ENCODE measurements at regions not wholly inside any gene's neighbourhood (a gene's known extent, or its start where the extent isn't known, plus 50 kb on each side); places are given as distances from the start of the nearest gene placed in this dataset.
"Not testable (repeated sequence)": the region's sequence is repeated elsewhere in the genome, so short reads cannot be mapped to it uniquely, and the experiment has no call there.

GRCh38 chr13:79880818-79881217 is 399.9 kb downstream of the NDFIP2 start:
- DNase-seq (ENCODE audit: low read depth, low spot score), result no peak

DNA sequence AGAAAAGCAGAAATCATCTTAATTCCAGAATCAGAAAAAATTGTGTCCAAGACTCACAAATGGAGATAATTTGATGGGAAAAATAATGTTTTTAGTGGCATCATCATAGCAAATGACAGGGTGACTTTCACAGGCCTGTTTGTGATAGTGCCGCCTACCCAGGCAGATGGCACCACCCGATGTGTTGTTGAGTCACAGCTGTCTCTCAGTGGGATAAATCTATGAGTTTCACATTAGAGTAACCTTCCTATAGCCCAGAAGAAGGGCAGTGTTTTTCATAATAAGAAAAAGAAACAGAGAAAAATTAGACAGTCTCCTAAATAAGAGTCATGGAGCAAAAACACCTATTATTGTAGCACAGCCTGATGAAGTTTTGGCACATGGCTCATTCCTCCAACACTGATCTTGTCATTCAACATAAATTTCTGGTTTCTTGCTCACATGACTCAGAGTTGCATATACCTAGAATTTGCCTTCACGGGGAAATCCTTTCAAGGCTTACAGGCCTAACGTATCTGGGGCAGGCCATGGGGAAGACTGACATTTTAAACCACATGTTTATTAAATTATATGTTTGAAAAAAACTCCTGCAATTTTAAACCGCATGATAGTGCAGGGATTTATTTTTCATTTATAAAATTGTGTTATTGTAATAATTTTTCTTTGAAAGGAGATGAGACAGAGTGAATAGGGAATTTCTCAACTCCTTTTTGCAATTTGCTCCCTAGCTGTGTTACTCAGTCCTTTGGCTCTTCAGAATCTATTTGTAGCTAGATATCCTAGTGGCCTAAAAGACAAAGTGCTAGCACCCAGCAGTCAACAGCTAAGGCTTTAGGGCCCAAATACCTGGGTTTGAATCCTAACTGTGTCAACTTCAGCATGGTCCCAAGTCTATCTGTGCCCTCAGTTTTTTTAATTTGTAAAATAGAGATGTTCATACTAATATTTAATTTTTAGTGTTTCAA is 393.7 kb downstream of the NDFIP2 start:
- no peak for DNase-seq (ENCODE audit: low read depth, low spot score)

DNA sequence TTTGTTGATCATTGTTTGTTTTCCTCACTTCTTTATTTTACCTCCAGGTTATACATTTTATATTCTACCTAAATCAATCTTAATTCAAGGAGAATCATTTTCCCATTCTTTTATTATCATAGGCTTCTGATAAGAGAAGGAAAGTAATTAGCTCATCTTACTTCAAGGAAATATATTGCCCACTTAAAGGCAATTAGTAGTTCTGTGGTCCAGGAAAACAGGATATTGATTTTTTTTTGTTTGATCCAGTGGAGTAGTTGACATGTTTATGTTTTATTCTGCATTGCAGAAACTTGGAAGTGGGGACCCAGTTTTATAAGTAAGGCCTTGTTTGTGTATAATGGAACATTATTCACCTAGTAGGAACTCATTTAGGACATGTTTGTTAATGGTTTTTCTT is 390.6 kb downstream of the NDFIP2 start:
- no peak for DNase-seq (ENCODE audit: low read depth, low spot score)

GRCh38 chr13:79870766-79871165 is 389.8 kb downstream of the NDFIP2 start:
- DNase-seq (ENCODE audit: low read depth, low spot score), result no peak

GRCh38 chr13:79870123-79870522 is 389.2 kb downstream of the NDFIP2 start:
- no peak for DNase-seq (ENCODE audit: low read depth, low spot score)

DNA sequence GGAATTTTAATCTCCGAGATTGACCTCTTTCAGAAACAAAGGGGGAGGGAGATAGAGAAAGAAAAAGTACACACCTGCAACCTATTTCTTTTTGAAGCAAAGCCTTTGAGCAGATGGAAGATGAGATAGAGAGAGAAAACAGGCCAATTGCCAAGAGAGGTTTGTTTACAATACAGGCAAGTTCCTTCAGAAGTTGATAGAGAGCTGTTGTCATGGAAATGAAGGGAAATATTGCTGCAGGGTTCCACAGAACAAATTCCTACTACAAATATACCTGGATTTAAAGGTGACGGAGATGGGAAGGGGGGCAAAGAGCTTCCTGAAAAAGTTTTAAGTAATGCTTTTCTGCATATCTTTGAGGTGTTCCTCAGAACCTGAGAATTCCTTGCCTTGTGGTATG is 388.4 kb downstream of the NDFIP2 start:
- no peak for DNase-seq (ENCODE audit: low read depth, low spot score)

GRCh38 chr13:79867254-79867653 is 386.3 kb downstream of the NDFIP2 start:
- no peak for DNase-seq (ENCODE audit: low read depth, low spot score)

DNA sequence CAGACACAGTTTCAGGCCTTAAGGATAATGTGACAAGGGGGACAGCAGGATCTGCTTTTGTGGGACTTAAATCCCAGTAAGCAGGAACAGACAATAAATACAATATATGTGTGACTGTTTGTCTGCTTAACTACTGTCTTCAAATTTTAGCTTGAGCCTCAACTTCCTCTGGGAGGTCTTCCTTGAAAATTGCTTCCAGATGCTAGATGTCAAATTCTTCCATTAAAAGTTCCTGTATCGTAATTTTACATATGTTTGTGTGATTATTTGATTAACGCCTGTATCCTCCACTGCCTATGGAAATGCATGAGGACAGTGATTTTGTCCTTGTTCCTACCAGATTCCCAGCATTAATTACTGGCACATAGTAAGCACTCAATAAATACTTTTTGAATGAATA is 385.5 kb downstream of the NDFIP2 start:
- no peak for DNase-seq (ENCODE audit: low read depth, low spot score)

DNA sequence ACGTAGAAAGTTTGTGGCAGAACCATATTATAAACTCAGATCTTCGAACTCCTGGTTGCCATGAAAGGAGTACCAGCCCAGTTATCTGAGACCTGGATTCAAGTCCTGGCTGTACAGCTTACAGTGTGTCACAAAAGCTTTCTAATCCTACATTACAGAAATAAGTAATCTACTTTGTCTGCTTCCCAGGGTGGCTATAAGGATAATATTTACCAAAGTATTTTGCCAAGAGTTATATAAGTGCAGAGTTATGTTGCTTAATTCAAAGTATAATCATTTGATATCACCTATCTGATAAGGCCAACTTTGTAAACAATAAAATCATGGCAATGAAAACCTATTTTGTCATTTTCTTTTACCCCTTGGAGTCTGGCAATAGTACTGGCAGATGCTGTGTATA is 381.6 kb downstream of the NDFIP2 start:
- DNase-seq (ENCODE audit: low read depth, low spot score), result no peak

GRCh38 chr13:79861731-79862130 is 380.8 kb downstream of the NDFIP2 start:
- no peak for DNase-seq (ENCODE audit: low read depth, low spot score)

GRCh38 chr13:79860791-79861190 is 379.8 kb downstream of the NDFIP2 start:
- DNase-seq (ENCODE audit: low read depth, low spot score), result no peak

- no peak for DNase-seq (ENCODE audit: low read depth, low spot score)
Observed at GRCh38 chr13:79859756-79860155, 378.8 kb downstream of the NDFIP2 start.

DNA sequence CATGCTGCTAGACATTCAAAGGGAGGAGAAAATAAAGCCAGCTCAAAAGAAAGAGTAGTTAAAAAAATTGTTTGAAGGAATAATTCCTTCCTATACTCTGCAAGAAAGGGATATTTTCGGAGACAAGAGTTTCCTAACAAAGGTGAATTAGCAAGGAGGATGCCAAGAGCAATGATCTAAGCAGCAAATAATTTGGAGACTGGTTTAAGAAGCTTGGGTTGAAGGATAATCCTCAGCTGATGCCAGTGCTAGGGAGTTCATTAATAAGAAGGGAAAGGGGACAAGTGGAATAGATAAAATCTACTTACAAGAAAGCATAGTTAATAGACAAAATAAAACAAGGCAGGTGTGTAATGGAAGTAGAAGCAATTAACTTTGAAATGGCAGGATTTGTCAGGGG is 372.3 kb downstream of the NDFIP2 start:
- no peak for DNase-seq (ENCODE audit: low read depth, low spot score)

DNA sequence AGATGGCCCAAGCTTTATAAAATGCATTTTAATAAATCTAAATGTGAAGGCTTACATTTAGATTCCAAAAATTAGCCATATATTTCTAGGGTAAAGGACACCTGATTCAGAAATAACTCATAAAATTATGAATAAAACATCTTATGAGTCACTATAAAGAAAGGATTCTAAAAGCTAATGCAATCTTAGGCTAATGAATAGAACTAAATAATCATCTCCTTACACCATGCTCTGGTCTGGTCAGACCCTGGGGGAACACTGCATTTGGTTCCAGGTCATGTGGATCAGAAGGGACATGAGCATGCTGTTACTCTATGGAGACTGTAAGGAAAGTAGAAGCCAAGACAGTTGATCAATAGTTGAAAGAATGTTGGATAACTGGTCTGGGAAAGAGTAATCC is 370.4 kb downstream of the NDFIP2 start:
- no peak for DNase-seq (ENCODE audit: low read depth, low spot score)

DNA sequence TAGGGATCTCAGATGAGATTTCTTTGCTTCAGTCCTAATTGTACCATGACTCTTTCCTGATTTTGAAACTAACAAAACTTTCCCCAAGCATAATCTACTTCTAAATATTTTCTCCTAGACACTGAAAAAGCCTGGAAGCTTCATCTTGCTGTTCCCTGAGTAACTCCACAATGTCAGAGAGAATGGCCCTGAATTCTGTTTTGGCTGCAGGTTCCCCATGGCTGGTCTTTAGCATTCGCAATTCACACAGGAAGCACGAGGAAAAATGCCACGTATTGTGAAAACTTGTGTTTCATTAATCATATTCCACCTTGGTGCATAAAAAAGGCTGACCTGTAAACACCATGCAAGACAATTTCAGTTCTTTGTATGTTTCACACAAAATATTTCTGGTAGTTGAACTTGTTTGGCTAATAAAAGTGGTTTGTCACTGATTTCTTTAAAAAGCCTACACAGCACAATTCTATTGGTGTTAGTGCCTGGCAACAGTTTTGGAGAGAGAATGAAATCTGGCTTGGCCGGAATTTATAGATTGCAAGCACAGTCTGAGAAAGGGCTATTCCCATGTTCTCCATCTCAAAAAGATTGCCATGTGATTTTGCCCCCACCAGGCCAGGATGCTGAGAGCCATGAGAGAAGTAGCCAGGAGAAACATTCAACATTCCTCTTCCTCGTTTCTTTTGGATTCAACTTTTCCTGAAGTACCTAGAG is 367.1 kb downstream of the NDFIP2 start:
- DNase-seq (ENCODE audit: low read depth, low spot score), result no peak

- DNase-seq (ENCODE audit: low read depth, low spot score), result no peak
Observed at GRCh38 chr13:79846386-79846785, 365.4 kb downstream of the NDFIP2 start.

- no peak for DNase-seq (ENCODE audit: low read depth, low spot score)
Observed at GRCh38 chr13:79837741-79838450, 356.9 kb downstream of the NDFIP2 start.

GRCh38 chr13:79836121-79836520 is 355.2 kb downstream of the NDFIP2 start:
- not testable (repeated sequence) for DNase-seq (ENCODE audit: low read depth, low spot score)

DNA sequence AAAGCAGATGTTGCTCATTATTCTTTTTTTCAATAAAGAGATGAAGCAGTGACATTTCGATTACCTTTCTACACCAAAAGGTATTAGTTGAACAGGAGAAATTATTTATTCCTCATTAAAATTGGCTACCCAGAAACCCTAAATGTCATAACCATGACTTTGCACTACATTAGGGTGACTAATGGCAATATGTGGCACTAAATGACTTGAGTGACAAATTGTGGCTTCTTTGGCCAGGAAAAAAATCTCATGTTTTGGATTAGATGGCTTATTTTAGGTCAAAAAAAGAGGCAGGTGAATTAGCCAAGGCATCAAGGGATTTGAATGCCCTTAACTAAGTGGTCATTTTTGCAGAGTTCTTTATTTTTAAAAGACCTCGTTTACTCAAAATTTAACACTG is 353.9 kb downstream of the NDFIP2 start:
- DNase-seq (ENCODE audit: low read depth, low spot score), result no peak

GRCh38 chr13:79833991-79834390 is 353.0 kb downstream of the NDFIP2 start:
- no peak for DNase-seq (ENCODE audit: low read depth, low spot score)

DNA sequence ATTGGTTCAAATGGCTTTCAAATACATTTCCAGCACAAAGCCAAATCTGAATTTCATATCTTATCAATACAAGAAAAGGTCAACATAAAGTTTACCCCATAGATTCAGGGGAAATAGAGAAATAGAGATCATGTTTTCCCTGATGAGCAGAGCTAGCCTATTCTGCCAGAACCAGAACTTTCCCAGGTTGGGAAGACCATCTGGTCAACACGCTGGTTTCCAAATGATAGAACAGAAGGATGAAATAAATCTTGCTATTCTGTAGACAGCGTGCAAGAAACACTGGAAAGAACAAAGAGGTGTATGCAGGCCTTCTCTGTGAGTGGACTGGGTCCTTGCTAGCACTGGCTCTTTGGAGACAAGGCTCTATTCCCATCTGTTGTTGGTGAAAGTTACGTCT is 350.6 kb downstream of the NDFIP2 start:
- DNase-seq (ENCODE audit: low read depth, low spot score), result no peak

- DNase-seq (ENCODE audit: low read depth, low spot score), result no peak
Observed at GRCh38 chr13:79830945-79831344, 350.0 kb downstream of the NDFIP2 start.

All from smooth muscle cell of the brain vasculature (primary cell).